Lower lobe of right lung (tissue), 2 donors: ENCODE measurements at regions not wholly inside any gene's neighbourhood (a gene's known extent, or its start where the extent isn't known, plus 50 kb on each side); places are given as distances from the start of the nearest gene placed in this dataset.

Source experiments
- ATAC-seq, 2 donors: fragments of 200-7000 bp; cut with Tn5 transposase; one replicate each; pipeline ENCODE4 v1.9.1; 2020 to 2022; ENCODE audit warnings: mild to moderate bottlenecking in 2 of 2, moderate library complexity in 2 of 2
- DNase-seq: peaks from one replicate; pipeline ENCODE4 v3.0.0-alpha.2; 2020
- H3K27ac ChIP-seq: fragments of 200-600 bp; one replicate; pipeline ENCODE4 v1.8.0; 2022
- H3K27me3 ChIP-seq: fragments of 200-600 bp; one replicate; pipeline ENCODE4 v1.8.0; 2022; ENCODE audit warnings: low read depth
- H3K36me3 ChIP-seq: fragments of 200-600 bp; one replicate; pipeline ENCODE4 v1.8.0; 2022; ENCODE audit warnings: mild to moderate bottlenecking
- H3K4me1 ChIP-seq: fragments of 200-600 bp; one replicate; pipeline ENCODE4 v1.8.0; 2022
- H3K4me3 ChIP-seq: fragments of 200-600 bp; one replicate; pipeline ENCODE4 v1.8.0; 2022; ENCODE audit warnings: mild to moderate bottlenecking
- H3K9me3 ChIP-seq: fragments of 200-600 bp; one replicate; pipeline ENCODE4 v1.8.0; 2022
- intact Hi-C: fragments of 100-400 bp; cut with DNase I; formaldehyde crosslinking; loops from one replicate; pipeline ENCODE4 v1.11.0; 2022
- TF ChIP-seq, protein P1 (sequence below): fragments of 200-600 bp; IDR thresholded peaks from one replicate; pipeline ENCODE4 v1.8.0; 2022; ENCODE audit warnings: antibody characterized with exemption, mild to moderate bottlenecking
- donor health status: DM: no; HTN: yes; CAD: no; lungs with severe emphysema.

DNA sequence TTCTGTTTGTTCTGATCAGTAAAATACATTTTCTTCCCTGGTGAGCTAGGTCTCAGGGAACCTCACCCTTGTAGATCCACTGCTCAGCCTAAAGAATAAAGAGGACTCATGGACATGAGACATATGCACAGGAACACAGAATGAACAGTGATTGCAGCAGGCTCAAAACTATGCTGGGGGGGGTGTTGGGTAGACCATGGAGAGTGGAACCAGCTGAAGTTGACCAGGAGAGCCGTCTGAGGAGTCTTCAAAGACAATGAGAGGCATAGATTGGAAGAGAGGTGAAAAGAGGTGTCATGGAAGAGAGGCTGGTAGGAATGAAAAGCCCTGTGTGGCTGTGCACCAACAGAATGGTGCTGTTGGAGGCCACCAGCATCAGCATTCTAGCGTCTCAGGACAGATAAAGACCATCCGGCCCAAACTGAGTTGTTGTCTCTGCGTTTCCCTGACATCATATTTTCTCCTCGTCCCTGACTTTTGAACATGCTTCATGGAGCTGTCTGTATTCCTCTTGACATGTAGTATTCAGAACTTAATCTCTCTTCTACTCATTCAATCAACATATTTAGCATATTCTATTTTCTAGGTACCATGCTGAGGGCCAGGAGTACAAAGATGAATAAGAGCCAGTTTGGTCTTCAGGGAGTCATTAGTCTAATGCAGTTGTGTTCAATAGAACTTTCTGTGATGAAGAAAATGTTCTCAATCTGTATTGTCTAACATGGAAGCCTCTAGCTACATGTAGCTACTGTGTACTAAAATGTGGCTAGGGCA is 331.8 kb downstream of the CYP26B1 start:
- Histone ChIP-seq H3K36me3 (no peaks in the 10 kb centered on the region), H3K27ac (no peak overlapping the region), H3K4me3 (no peak overlapping the region), H3K9me3 (no peaks in the 10 kb centered on the region), H3K4me1 (no peaks in the 10 kb centered on the region), H3K27me3 (no peaks in the 10 kb centered on the region)
- intact Hi-C loops, result no loop called here
- ATAC-seq, result no peak
- TF ChIP-seq, protein P1, sequence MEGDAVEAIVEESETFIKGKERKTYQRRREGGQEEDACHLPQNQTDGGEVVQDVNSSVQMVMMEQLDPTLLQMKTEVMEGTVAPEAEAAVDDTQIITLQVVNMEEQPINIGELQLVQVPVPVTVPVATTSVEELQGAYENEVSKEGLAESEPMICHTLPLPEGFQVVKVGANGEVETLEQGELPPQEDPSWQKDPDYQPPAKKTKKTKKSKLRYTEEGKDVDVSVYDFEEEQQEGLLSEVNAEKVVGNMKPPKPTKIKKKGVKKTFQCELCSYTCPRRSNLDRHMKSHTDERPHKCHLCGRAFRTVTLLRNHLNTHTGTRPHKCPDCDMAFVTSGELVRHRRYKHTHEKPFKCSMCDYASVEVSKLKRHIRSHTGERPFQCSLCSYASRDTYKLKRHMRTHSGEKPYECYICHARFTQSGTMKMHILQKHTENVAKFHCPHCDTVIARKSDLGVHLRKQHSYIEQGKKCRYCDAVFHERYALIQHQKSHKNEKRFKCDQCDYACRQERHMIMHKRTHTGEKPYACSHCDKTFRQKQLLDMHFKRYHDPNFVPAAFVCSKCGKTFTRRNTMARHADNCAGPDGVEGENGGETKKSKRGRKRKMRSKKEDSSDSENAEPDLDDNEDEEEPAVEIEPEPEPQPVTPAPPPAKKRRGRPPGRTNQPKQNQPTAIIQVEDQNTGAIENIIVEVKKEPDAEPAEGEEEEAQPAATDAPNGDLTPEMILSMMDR, result no peak
- DNase-seq, result no peak

DNA sequence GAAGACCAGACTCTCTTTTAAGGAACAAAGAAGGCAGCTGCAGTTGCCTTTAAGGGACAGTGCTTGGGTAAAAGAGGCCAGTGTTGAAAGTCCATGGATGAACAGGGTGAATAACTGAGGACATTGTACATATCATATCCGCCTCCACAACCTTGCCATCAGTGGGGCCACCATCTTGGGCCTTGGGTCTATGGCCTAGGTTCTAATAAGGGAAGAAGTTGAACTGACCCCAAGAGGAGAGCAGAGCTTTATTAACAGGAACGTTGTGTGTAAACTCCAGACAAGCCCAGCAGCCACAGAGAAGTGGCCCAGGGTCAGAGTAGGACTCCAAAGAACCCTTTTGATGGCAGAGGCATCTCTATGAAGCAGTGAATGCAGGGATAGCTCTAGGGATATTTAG is 332.8 kb downstream of the CYP26B1 start:
- no peaks in the 10 kb centered on the region for H3K36me3 ChIP-seq
- TF ChIP-seq, protein P1, result no peak
- H3K4me3 ChIP-seq, result no peak overlapping the region
- H3K27ac ChIP-seq, result no peak overlapping the region
- intact Hi-C loops, result no loop called here
- no peaks in the 10 kb centered on the region for H3K27me3 ChIP-seq
- DNase-seq (no peak), ATAC-seq (no peak)
- no peaks in the 10 kb centered on the region for H3K9me3 ChIP-seq
- H3K4me1 ChIP-seq, result no peaks in the 10 kb centered on the region

DNA sequence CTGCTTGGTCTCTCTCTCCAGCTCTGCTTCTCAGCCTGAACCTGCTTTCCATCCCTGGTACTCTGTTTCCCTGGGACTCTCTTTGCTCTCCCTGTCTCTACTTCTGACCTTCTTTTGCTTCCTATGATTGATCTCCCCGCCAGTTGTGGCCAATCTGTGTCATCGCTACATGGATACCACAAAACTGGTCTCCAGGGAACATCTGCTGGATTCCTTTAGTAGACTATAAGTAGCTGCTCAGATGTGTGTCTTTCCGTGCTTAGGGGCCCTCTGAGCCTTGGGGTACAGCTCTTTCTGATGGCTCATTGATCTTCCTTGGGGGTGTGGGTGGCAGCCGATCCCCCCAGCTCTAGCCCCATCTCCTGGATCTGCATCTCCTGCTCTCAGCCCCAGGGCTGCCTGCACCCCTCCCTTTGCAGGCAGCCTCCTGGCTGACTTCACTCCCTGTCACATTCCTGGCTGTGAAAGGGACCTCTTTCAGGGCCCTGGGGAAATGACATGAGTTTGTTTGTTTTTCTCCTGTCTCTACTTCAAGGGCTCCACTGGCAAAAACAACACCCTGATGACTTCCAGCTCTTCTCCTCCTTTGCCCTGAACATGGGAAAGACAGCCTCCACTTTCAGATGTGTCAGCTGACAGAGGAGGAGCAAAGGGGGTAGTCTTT is 333.7 kb downstream of the CYP26B1 start:
- Histone ChIP-seq H3K27ac (no peak overlapping the region), H3K4me3 (no peak overlapping the region), H3K27me3 (no peaks in the 10 kb centered on the region), H3K4me1 (no peaks in the 10 kb centered on the region), H3K36me3 (no peaks in the 10 kb centered on the region), H3K9me3 (no peaks in the 10 kb centered on the region)
- ATAC-seq (no peak), DNase-seq (no peak)
- intact Hi-C loops, result no loop called here
- TF ChIP-seq, protein P1, result no peak

DNA sequence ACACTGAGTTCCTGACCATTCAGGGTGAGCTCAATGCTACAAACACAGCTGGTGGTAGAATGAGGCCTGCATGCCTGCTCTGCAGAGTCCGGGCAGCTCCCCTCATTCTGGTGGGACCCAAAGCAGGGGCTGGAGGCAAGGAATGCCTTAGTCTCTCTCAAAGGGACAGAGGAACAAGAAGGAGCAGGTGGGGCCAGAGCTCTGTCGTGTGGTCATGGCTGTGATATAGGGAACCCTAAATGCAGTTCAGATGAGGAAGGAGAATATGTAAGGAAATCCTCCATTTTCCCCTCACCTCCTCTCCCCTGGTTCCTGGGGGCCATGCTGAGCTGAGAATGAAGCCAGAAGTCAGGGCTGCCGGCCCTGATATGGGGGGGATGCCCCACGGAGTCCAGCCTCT is 334.3 kb downstream of the CYP26B1 start:
- no peaks in the 10 kb centered on the region for H3K36me3 ChIP-seq
- H3K4me1 ChIP-seq, result no peaks in the 10 kb centered on the region
- H3K9me3 ChIP-seq, result no peaks in the 10 kb centered on the region
- H3K27me3 ChIP-seq, result no peaks in the 10 kb centered on the region
- H3K4me3 ChIP-seq, result no peak overlapping the region
- intact Hi-C loops, result no loop called here
- ATAC-seq (no peak), DNase-seq (no peak)
- TF ChIP-seq, protein P1, result no peak
- no peak overlapping the region for H3K27ac ChIP-seq

DNA sequence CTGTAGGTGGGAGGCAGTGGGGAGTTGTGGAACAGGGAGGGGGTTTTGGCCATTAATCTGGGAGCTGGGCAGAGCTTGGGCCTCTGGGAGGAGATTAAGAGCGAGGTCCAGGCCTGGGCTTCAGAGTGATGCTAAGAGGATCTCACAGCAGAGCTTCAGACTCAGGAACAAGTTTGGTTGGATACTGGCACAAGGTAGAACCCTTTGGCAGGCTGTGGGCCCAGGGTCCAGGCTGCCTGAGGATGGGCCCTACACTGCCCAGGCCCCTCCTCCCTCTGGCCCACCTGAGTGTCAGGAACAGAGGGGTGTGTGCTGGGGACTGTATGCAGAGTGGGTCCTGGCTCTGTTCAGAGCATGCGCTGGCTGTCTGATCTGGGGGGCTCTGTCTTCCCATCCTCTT is 334.9 kb downstream of the CYP26B1 start:
- intact Hi-C loops, result no loop called here
- H3K9me3 ChIP-seq, result no peaks in the 10 kb centered on the region
- no peak for DNase-seq
- TF ChIP-seq, protein P1, result no peak
- H3K4me3 ChIP-seq, result no peak overlapping the region
- no peaks in the 10 kb centered on the region for H3K4me1 ChIP-seq
- no peaks in the 10 kb centered on the region for H3K27me3 ChIP-seq
- H3K27ac ChIP-seq, result no peak overlapping the region
- H3K36me3 ChIP-seq, result no peaks in the 10 kb centered on the region
- no peak for ATAC-seq
